A549 (cell line): ENCODE measurements at regions not wholly inside any gene's neighbourhood (a gene's known extent, or its start where the extent isn't known, plus 50 kb on each side); places are given as distances from the start of the nearest gene placed in this dataset.

Source experiments
- ATAC-seq, 2 experiments: fragments of 200-7000 bp in 1 of 2; fragments of >200 bp in 1 of 2; cut with Nextera tagmentation in 1 of 2; cut with Tn5 transposase in 1 of 2; 3 replicates each; pipeline versions ENCODE4 v1.8.0 to v1.9.1; 2018 to 2020; ENCODE audit warnings: mild to moderate bottlenecking in 1 of 2, moderate library complexity in 1 of 2
- CTCF ChIA-PET: fragments of 300-600 bp; sonication (Branson Sonifier 250); formaldehyde crosslinking; extraction: SDS; loops from one replicate; lab custom pipeline; 2021; ENCODE audit warnings: antibody characterized with exemption, inconsistent platforms; lab: Yijun Ruan, JAX
- POLR2A ChIA-PET: fragments of 350-600 bp; formaldehyde crosslinking; extraction: SDS; loops from one replicate; lab custom pipeline; 2021; ENCODE audit warnings: antibody characterized with exemption, inconsistent platforms; lab: Yijun Ruan, JAX
- DNase-seq, 2 experiments: peaks; one replicate each; pipeline versions ENCODE4 v3.0.0 to v3.0.0-alpha.2; 2011 to 2016; ENCODE audit warnings: low read depth in 1 of 2, low spot score in 1 of 2
- FAIRE-seq: peaks from 2 replicates; lab custom pipeline; 2011; peaks lifted over from hg19 to GRCh38; lab: Jason Lieb, UNC
- H3K27ac ChIP-seq, 2 experiments: fragments of >200 bp; sonication (Bioruptor Twin); formaldehyde crosslinking; 3 replicates each; pipeline ENCODE4 v1.5.1; 2016 to 2017
- H3K4me1 ChIP-seq: fragments of >200 bp; sonication (Bioruptor Twin); formaldehyde crosslinking; 3 replicates; pipeline ENCODE4 v1.6.1; 2016
- H3K4me2 ChIP-seq: fragments of >200 bp; sonication (Bioruptor Twin); formaldehyde crosslinking; 3 replicates; pipeline ENCODE4 v1.6.1; 2016
- H3K4me3 ChIP-seq: fragments of >200 bp; sonication (Bioruptor Twin); formaldehyde crosslinking; 3 replicates; pipeline ENCODE4 v1.5.1; 2016
- H3K9me3 ChIP-seq: fragments of >200 bp; sonication (Bioruptor Twin); formaldehyde crosslinking; 3 replicates; pipeline ENCODE4 v1.6.1; 2016
- CBX2 ChIP-seq: fragments of 200-600 bp; sonication (generic); IDR thresholded peaks from 2 replicates; pipeline ENCODE4 v1.6.1; 2016; ENCODE audit warnings: low read depth, mild to moderate bottlenecking, borderline replicate concordance
- CBX8 ChIP-seq: fragments of 200-600 bp; sonication (generic); IDR thresholded peaks from 2 replicates; pipeline ENCODE4 v1.6.1; 2016
- ELK1 ChIP-seq: fragments of 150-350 bp; IDR thresholded peaks from 2 replicates; pipeline ENCODE4 v1.6.1; 2014; ENCODE audit warnings: low read depth, mild to moderate bottlenecking, low read length
- GATA3 ChIP-seq: IDR thresholded peaks from 2 replicates; pipeline ENCODE4 v1.6.1; 2012; ENCODE audit warnings: borderline replicate concordance
- HES2 ChIP-seq: fragments of >200 bp; sonication (Bioruptor Twin); formaldehyde crosslinking; IDR thresholded peaks from 2 replicates; pipeline ENCODE4 v1.6.1; 2016
- HEYL ChIP-seq: fragments of 250-450 bp; sonication (Bioruptor Pico); IDR thresholded peaks from 2 replicates; pipeline ENCODE4 v1.8.0; 2021; ENCODE audit warnings: mild to moderate bottlenecking, moderate library complexity
- HOXA7 ChIP-seq: fragments of 250-450 bp; sonication (Bioruptor Pico); IDR thresholded peaks from 2 replicates; pipeline ENCODE4 v1.5.0; 2020; ENCODE audit warnings: mild to moderate bottlenecking, moderate library complexity
- HOXB13 ChIP-seq: fragments of 250-450 bp; sonication (Bioruptor Pico); IDR thresholded peaks from 2 replicates; pipeline ENCODE4 v1.5.0; 2020; ENCODE audit warnings: low read depth, mild to moderate bottlenecking, moderate library complexity
- HOXB5 ChIP-seq: fragments of 250-450 bp; sonication (Bioruptor Pico); IDR thresholded peaks from 2 replicates; pipeline ENCODE4 v1.5.0; 2020; ENCODE audit warnings: mild to moderate bottlenecking, moderate library complexity
- MYC ChIP-seq: IDR thresholded peaks from 2 replicates; pipeline ENCODE4 v1.6.1; 2012; ENCODE audit warnings: mild to moderate bottlenecking, inconsistent platforms, low read length, improper control_type of control experiment, borderline replicate concordance
- PHF8 ChIP-seq: fragments of 200-600 bp; sonication (generic); IDR thresholded peaks from 2 replicates; pipeline ENCODE4 v1.6.1; 2016; ENCODE audit warnings: low read depth, mild to moderate bottlenecking, antibody characterized with exemption, moderate library complexity, borderline replicate concordance
- RCOR1 ChIP-seq: fragments of 150-350 bp; IDR thresholded peaks from 2 replicates; pipeline ENCODE4 v1.6.1; 2014; ENCODE audit warnings: antibody characterized with exemption, low read length, low read depth
- REST ChIP-seq: fragments of 200-600 bp; sonication (generic); IDR thresholded peaks from 2 replicates; pipeline ENCODE4 v1.6.1; 2016; ENCODE audit warnings: antibody characterized with exemption, mild to moderate bottlenecking, moderate library complexity
- SREBF2 ChIP-seq: fragments of 450-650 bp; IDR thresholded peaks from 2 replicates; pipeline ENCODE4 v1.6.1; 2014; ENCODE audit warnings: mild to moderate bottlenecking, moderate library complexity
- TP53 ChIP-seq: fragments of 250-450 bp; sonication (Bioruptor Pico); IDR thresholded peaks from 2 replicates; pipeline ENCODE4 v1.5.0; 2021; ENCODE audit warnings: mild to moderate bottlenecking, moderate library complexity
- USF2 ChIP-seq: fragments of 450-650 bp; IDR thresholded peaks from 2 replicates; pipeline ENCODE4 v1.6.1; 2014; ENCODE audit warnings: antibody characterized with exemption
- ZFP36 ChIP-seq: fragments of 450-650 bp; IDR thresholded peaks from 2 replicates; pipeline ENCODE4 v1.6.1; 2014; ENCODE audit warnings: borderline replicate concordance; ENCODE audit not compliant: partially characterized antibody
- WGBS: methylation state at CpG from one replicate; pipeline ENCODE4 v1.1.6; 2017; ENCODE audit errors: missing lambda C conversion rate; 5-methylcytosine and 5-hydroxymethylcytosine counted together

GRCh38 chr3:61333192-61333961, 82.1 kb upstream of the FHIT start (continued):
- TF ChIP-seq REST (no peak), HEYL (no peak), TP53 (CRISPR knock-in tag) (no peak)

- Histone ChIP-seq H3K27ac (no peak overlapping the region), H3K4me1 (no peaks in the 10 kb centered on the region), H3K9me3 (no peaks in the 10 kb centered on the region), H3K4me2 (no peak overlapping the region), H3K4me3 (no peak overlapping the region)
- ATAC-seq (no peak), FAIRE-seq (no peak), DNase-seq (no peak)
- ChIA-PET CTCF (no interaction called here), POLR2A (no interaction called here)
- no peak for TF ChIP-seq GATA3
- no peak for TF ChIP-seq CBX8
- TF ChIP-seq HOXA7 (CRISPR knock-in tag) = no peak
- TF ChIP-seq HOXB13 (CRISPR knock-in tag) = no peak
- no peak for TF ChIP-seq ELK1
- TF ChIP-seq RCOR1 = no peak
- no peak for TF ChIP-seq HES2
- no peak for TF ChIP-seq ZFP36
- no peak for TF ChIP-seq HEYL
- 0% methylated on average over 2 of the region's 2 CpGs for WGBS
These were observed 83.5 kb upstream of the FHIT start for GRCh38 chr3:61334783-61335182.

GRCh38 chr3:61340931-61341461, 89.7 kb upstream of the FHIT start:
- no peak overlapping the region for H3K27ac ChIP-seq
- no peak overlapping the region for H3K4me2 ChIP-seq
- 27% methylated on average over 7 of the region's 7 CpGs for WGBS
- DNase-seq (no peak), FAIRE-seq (no peak), ATAC-seq (no peak)
- H3K4me3 ChIP-seq = no peak overlapping the region
- POLR2A ChIA-PET = no interaction called here
- no peaks in the 10 kb centered on the region for H3K4me1 ChIP-seq
- TF ChIP-seq SREBF2 = no peak
- no peak for TF ChIP-seq ZFP36
- TF ChIP-seq HOXB5 (CRISPR knock-in tag) = no peak
- TF ChIP-seq CBX8 = no peak
- no peak for TF ChIP-seq USF2
- TF ChIP-seq ELK1 = no peak
- no peak for TF ChIP-seq TP53 (CRISPR knock-in tag)
- TF ChIP-seq MYC = no peak
- TF ChIP-seq HEYL = no peak
- TF ChIP-seq CBX2 = no peak
- TF ChIP-seq PHF8 = no peak
- H3K9me3 ChIP-seq = no peaks in the 10 kb centered on the region
- CTCF ChIA-PET = interaction anchor here (0.8 kb wide), 1 partner anchor 858 kb away, joined by 4 read pairs; no protein-coding TSS in a partner anchor
